HG03108 (cell line): ENCODE measurements at regions not wholly inside any gene's neighbourhood (a gene's known extent, or its start where the extent isn't known, plus 50 kb on each side); places are given as distances from the start of the nearest gene placed in this dataset.
"Not testable (repeated sequence)": the region's sequence is repeated elsewhere in the genome, so short reads cannot be mapped to it uniquely, and the experiment has no call there.

Experiments used
- ATAC-seq: cut with Tn5 transposase; IDR thresholded peaks from one replicate; pipeline ENCODE4 v1.9.1; 2021; ENCODE audit warnings: moderate library complexity; ENCODE audit not compliant: unreplicated experiment

DNA sequence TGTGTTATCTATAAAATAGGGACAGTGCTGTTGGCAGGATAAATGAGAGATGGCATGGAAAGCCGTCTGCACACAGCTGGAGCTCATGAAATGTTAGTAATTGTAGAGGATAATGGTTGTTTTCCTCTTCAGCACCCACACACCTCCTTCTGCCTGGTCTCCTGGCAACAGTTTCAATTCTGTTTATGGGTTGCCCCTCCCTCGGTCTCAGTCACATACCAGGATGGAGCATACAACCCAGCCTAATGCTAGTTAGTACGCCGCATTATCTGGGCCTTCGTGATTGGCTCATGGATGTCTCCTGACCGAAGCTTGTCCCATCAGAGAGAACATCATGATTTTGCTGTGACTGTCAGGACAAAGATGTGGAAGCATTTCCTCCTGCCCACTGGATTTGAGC, 126.2 kb upstream of the WSCD1 start:
- no peak for ATAC-seq

DNA sequence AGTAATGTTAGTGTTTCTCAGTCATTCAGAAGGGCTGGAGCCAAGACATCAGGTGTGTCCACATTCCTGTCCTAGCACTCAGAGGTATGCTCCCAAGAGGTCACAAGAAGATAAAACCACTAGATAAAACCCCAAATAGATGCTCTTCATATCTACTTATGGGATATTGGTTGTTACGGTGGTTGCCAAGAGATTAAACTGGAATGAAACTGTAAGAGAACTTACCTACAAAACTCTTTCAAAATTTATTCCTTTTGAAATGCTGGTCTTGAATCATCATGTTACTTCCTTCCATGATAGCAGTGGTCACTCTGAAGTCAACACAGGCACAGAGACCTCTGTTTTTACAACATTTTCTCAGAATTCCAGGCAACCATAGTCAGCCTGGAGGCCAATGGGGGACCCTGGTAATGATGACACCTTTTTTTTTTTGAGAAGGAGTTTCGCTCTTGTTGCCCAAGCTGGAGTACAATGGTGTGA, 122.4 kb upstream of the WSCD1 start:
- no peak for ATAC-seq

DNA sequence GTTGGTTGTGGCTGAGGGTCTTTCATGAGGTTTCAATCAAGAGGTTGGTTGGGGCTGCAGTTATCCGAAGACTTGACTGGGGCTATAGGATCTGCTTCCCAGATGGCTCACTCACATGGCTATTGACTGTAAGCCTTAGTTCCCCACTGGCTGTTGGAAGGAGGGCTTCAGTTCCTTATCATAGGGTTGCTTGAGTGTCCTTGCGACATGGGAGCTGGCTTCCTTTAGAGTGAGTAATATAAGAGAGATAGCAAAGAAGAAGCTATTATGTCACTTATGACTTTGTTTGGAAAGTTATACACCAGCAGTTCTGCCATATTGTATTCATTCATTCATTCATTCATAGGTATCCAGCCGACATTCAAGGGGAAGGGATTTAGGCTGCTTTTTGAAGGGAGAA, 121.4 kb upstream of the WSCD1 start:
- ATAC-seq: no peak

DNA sequence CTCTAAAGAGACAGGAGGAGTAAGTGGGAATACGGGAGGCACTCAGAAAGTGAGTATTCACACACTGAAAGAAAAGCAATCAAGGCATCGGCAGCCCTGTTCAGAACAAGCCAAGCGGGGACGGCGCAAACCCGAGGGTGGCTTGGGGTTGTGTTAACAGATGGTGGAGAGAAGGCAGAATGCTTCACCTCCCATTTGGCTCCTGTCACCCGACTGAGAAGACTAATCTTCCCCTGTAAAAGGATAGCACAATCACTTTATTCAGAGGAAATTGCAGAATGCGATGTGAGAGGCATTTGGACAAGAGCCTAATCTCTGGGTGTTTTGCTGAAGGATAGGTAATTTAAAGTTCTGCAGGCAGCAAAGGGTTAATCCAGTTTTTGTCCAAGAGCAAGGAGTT, 119.3 kb upstream of the WSCD1 start:
- ATAC-seq: no peak

DNA sequence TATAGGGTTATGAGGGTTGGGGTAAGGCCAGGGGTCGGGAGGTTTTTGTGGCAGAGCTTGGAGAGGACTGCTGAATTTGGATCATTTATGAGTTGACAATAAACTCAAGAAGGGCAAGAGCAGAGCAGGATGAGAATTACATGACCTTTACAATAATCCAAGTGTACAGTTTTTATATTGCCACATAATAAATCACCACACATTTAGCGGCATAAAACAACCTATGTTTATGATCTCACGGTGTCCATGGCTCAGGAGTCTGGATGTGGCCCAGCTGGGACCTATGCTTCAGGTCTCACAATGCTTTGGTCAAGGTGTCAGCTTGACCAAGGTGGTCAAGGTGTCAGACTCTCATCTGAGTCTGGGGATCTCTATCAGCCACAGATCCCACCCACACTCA, 118.3 kb upstream of the WSCD1 start:
- no peak for ATAC-seq

DNA sequence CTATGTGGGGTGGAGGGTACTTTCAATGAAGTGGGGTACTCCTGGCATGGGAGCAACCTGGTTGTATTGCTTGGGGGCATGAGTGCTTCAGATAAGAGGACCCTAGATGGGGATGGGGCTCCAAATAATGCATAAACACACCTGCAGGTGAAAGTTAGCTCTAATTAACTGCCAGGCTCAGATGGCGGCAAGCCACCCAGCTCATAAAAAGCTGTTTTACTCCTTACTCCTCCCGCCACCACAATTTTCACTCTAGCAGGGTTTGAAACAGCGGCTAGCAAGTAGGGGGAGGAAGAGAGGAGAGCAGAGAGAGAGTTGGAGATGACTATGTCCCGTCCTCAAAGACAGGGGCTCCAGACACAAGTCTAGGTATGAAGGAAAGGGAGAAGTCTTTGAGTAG, 117.7 kb upstream of the WSCD1 start:
- ATAC-seq: no peak

DNA sequence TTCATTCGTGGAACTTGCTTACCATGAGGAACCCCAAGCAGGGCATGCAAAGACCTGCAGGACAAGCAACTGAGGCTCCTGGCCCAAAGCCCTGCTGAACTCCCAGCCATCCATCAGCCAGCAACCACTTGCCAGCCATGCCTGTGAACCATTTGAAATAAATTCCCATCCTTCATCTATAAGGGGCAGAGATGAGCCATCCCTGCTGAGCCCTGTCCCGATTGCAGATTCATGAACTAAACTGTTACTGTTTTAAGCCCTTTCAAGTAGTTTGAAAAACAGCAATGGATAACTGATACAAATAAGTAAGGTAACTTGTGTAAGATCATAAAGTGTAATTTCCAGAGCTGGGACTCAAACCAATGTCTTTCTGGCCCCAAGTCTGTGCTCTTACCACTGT, 114.4 kb upstream of the WSCD1 start:
- no peak for ATAC-seq

DNA sequence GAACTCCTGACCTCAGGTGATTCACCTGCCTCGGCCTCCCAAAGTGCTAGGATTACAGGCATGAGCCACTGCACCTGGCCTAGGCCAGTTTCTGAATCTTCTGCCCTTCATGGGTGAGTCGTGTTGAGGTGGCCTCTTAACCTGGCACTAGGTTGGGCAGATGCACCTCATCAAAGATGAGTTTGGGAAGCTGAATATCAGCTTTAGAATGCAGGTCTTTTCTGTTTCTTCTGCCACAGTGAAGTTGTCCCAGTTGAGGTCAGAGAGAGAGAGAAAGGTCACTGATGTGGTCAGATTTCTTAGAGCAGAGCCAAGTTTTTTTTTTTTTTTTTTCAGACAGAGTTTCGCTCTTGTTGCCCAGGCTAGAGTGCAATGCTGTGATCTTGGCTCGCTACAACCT, 111.3 kb upstream of the WSCD1 start:
- no peak for ATAC-seq

DNA sequence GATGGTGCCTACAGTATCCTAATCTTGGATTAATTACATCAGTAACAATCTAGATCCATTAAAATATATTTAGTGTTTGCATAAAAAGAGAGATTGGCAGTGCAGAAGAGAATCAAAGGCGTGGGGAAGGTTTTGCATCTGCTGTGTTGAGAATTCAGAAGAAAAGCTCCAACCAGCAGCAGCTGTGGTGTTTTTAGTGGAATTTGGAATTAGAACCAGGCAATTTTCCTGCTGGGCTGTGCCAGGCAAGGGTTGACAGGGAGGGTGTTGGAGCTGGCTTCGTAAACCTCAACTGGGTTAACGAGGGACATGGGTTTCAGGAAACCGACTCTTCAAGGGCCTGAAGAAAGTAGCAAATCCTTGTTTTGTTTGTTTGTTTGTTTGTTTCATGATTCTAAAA, 107.8 kb upstream of the WSCD1 start:
- ATAC-seq: no peak

DNA sequence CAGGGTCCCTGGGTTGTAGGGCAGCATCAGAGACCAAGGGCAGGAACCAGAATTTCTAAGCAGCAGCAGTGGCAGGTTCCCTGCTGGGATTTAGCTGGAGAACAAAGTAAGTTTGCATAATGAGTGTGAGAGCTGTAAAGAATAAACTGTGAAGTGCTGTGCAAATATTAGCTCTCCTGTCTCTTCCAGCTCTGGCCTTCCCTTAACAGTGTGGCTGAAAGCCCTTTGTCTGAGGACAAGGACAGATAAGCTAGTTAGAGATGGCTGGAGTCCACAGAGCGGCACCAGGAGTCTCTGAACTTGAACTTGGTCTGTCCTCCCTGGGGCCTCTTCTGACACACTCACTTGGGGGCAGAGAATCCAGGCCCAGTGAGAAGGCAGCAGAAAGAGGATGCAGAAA, 98.2 kb upstream of the WSCD1 start:
- ATAC-seq: no peak

DNA sequence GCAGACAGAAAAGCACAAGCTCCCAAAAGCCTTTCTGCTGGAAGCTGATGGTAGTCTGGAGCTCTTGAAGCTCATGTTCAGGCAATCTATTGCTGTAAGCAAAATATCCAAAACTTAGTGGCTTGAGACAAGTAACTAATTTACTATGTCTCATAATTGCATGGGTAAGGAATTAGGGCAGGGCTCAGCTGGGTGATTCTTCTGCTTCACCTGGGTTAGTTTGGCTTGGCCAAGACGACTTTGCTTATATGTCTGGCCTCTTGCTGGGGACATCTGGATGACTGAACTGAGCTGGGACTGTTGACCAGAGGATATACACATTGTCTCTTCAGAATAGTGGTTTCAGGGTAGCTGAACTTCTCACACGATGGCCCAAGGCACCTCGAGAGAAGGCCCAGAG, 96.8 kb upstream of the WSCD1 start:
- ATAC-seq: no peak

DNA sequence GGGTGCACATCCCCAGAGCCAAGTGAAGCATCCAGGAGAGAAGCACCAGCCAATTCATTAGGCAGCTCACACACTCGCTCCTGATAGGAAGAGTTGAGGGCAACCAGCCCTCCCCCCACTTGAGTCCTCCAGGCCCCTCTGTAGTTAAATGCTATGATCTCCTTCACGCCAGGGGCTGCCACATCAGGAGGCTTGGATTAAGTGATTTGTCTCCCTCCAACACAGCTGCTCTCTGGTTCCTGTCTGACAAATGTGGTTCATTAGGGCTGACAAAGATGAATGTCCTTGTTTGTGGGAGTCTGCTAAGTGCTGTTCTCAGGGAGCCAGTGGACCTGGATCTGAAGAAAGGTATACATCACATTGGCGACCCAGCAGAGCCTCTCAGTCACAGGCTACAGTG, 94.5 kb upstream of the WSCD1 start:
- ATAC-seq: no peak

DNA sequence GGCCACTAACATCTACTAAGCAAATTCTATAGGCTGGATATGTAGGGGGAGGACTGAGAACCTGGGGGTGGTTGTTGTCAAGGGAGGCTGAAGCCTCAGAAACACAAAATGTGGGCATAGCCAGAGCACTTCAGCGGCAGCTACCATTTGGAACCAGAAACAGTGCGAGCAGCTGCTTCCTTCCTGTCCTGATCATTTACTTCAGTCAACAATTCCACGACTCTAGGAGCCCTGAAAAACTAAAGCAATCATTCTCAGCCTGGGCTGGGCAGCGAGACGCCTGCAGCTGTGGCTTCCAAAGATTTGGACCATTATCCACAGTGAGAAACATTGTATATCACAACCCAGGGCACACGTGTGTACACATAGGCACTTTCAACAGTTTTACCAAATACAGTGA, 93.9 kb upstream of the WSCD1 start:
- ATAC-seq: no peak

DNA sequence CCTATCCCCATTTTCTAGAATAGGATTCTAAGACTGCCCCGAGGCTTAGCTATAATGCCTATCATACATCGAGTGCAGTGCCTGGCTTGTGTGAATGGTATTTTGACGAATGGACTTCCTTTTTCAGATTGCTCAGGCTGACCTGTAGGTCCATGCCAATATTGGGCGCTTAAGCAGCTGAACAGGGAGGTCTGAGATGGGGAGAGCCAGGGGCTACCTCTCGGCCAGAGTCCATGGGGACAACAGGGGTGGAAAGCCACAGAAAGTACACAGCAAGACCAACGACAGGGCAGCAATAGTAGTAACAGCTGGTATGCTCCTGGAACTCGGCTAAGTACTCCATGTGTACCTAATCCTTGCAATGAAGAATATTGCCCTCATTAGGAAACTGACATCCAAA, 91.7 kb upstream of the WSCD1 start:
- no peak for ATAC-seq

DNA sequence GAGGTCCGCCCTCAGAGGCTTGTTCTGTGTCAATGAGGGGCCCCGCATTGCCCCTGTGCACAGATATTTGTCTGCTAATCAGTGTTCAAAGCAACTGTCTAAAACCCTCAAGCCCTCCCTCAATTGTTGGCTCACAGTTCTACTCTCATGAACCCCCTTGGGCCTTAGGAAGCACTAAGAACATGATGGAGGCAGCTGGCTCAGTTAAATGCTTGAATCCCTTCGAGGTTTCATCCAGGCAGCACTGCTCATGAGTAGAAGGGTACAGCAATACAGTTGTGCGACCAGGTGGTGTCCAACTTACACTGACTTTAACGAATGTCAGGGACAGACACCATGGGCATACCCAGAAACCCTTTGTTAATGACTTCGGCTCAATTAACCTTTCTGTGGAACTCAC, 89.2 kb upstream of the WSCD1 start:
- no peak for ATAC-seq

DNA sequence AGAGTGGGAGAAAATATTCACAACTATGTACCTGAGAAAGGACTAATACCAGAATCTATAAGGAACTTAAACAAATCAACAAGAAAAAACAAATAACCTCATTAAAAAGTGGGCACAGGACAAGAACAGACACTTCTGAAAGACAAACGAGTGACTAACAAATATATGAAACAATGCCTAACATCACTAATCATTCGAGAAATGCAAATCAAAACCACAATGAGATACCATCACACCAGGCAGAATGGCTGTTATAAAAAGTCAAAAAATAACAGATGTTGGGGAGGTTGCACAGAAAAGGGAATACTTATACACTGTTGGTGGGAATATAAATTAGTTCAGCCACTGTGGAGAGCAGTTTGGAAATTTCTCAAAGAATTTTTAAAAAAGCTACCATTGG, 83.5 kb upstream of the WSCD1 start:
- ATAC-seq: no peak

DNA sequence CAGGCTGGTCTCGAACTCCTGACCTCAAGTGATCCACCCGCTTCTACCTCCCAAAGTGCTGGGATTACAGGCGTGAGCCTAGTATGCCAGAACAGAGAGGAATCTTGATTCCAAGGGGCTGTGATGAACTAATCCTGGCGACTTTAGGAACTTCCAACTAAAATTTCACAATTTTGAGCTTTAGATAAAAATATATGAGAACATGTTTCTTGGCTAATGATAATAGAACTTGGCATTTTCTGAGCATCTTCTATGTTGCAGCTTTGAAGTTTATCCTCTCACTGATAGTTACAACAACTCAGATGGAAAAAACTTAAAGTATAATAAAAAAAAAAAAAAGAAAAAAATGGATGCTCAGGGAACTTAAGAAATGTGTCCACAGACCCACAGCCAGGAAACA, 69.8 kb upstream of the WSCD1 start:
- no peak for ATAC-seq

DNA sequence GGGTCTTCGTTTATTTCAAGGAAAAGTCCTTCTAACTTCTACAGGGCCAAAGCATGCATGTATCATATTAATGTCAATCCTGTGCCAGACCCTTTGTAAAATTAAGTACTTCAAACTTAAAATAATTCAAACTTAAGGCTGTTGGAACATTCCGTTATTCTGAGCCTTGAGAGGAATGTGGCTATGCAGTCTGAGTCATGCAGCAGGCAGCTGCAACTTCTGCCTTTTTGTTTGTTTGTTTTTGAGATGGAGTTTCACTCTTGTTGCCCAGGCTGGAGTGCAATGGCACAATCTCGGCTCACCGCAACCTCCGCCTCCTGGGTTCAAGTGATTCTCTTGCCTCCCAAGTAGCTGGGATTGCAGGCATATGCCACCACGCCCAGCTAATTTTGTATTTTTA, 67.0 kb upstream of the WSCD1 start:
- not testable (repeated sequence) for ATAC-seq

DNA sequence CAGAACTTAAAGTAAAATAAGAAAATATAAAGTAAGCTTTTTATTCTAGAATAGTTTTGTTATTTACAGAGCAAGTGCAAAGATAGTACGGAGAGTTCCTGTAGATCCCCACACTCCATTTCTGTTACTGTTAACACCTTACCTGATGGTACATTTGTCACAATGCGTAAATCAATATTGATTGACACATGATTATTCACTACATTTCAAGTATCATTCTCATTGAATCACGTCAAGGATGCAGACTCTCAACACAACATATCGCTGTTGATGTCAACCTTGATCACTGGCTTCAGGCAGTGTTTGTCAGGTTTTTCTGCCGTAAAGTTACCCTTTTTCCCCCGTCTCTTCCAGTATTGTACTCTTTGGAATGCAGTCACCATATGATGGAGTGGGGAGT, 64.2 kb upstream of the WSCD1 start:
- no peak for ATAC-seq

DNA sequence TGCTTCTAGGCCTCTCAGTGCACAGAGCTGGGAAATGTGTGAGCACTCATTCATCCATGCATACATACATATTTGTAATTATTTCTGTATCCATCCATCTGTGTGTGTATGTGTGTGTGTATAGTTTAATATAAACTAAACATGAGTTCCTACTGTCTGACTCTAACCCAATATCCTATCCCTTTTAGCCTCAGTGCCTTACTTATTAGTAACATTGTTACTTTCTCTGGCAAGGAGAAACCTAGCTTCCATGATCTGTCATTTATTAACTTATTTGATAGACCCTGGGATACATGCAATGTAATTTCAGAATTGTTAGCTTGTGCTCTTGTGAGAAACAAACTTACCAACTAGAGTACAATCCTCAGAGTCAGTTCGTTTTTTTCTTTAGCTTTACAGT, 59.0 kb upstream of the WSCD1 start:
- no peak for ATAC-seq

DNA sequence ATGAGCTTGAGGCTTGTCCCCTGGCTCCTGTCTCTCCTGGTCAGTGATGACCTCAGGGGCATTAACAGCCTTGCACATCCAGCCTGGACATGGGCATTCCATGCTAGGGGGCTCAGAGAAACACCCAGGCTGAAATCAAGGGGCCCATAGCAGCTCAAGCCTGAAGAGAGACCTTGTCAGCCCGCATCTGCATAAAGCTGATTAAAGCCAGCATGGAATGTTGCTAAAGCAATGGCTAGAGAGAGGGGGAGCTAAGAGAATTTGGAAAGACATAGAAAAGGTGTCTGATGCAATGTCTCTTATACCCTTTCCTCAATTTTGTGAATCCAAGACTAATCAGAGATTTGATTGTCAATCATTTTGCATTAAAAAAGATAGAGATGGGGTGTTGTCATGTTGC, 51.4 kb upstream of the WSCD1 start:
- no peak for ATAC-seq

DNA sequence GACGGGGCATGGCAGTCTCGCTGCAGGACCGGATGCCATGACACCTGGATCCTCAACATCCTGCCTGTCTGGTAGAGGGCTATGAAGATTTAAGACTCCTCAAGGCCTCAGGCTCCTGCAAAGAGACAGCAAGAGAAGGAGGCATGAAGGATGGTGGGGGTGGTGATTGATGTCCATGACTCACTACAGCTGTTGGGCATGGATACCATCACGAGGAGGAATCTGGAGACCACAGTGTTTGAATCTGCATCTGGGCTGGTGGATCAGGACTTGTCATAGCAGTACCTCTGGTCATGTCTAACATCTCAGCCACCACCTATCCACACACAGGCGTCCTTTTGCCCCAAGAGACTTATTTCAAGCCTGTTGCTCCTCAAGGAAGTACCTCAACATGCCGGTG, 50.2 kb upstream of the WSCD1 start:
- no peak for ATAC-seq

DNA sequence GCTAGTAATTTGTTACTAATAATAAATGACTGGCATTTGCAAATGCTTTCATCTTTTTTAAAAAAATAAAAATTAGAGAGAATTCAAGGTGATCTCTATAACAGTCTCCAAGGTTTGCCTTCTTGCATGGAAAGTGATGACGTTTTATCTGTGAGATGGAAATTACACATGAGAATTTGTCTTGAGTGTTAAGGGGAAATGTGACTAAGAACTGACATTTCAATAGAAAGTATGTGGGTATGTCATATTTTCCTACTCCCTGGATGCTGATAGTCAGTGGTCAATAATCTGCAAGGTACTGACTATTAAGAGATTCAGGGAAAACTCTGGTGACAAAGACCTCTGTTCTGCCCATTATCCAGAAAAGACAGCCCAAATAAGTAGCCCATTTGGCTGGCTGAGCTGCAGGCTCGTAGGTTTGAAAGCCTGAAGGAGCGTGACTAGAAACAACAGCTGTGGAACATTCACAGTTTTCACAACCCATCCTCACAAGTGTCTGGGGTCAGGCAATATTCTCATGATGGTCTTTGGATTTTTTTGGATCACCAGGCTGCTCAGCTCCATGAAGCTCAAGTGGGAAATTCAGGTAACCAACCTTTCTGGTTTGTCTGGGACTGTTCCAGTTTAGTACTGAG, 49.7 kb upstream of the WSCD1 start:
- no peak for ATAC-seq
